Breast epithelium (tissue), 4 donors: ENCODE measurements at regions not wholly inside any gene's neighbourhood (a gene's known extent, or its start where the extent isn't known, plus 50 kb on each side); places are given as distances from the start of the nearest gene placed in this dataset.

Source experiments
- DNase-seq, 2 donors: peaks; one replicate each; pipeline ENCODE4 v3.0.0-alpha.2; 2019; ENCODE audit warnings: low spot score in 2 of 2
- H3K27ac ChIP-seq, 2 donors: fragments of 200-600 bp; sonication (generic) in 1 of 2; one replicate each; pipeline ENCODE4 v1.5.1; 2016 to 2019; ENCODE audit warnings: mild to moderate bottlenecking in 1 of 2
- H3K27me3 ChIP-seq, 2 donors: fragments of 200-600 bp; sonication (generic) in 1 of 2; one replicate each; pipeline versions ENCODE4 v1.5.1 to v1.6.0; 2017 to 2019; ENCODE audit warnings: control low read depth in 1 of 2, mild to moderate bottlenecking in 1 of 2
- H3K36me3 ChIP-seq: fragments of 200-600 bp; one replicate; pipeline ENCODE4 v1.5.1; 2019
- H3K4me1 ChIP-seq, 2 donors: fragments of 200-600 bp; sonication (generic); one replicate each; pipeline ENCODE4 v1.5.1; 2016 to 2019; ENCODE audit warnings: control low read depth in 1 of 2
- H3K4me3 ChIP-seq, 3 donors: fragments of 200-600 bp; sonication (generic); 1 replicate in 2 of 3; 2 replicates in 1 of 3; pipeline ENCODE4 v1.5.1; 2016 to 2019; ENCODE audit warnings: mild to moderate bottlenecking in 3 of 3, moderate library complexity in 2 of 3
- H3K9me3 ChIP-seq, 2 donors: fragments of 200-600 bp; sonication (generic) in 1 of 2; one replicate each; pipeline ENCODE4 v1.5.1; 2016 to 2019; ENCODE audit warnings: control low read depth in 1 of 2
- POLR2A ChIP-seq: fragments of 450-650 bp; IDR thresholded peaks from one replicate; pipeline ENCODE4 v1.6.1; 2016; ENCODE audit warnings: antibody characterized with exemption, mild to moderate bottlenecking, moderate library complexity
- POLR2AphosphoS5 ChIP-seq, 3 donors: sonication (generic); formaldehyde crosslinking; IDR thresholded peaks; one replicate each; pipeline ENCODE4 v1.6.1; 2017; ENCODE audit warnings: antibody characterized with exemption in 3 of 3
- intact Hi-C: fragments of 100-400 bp; cut with DNase I; formaldehyde crosslinking; loops from one replicate; pipeline ENCODE4 v1.15.1; 2023; ENCODE audit warnings: low total_unique reads
- TF ChIP-seq, protein P1 (sequence below), 3 donors: fragments of 450-650 bp; IDR thresholded peaks; one replicate each; pipeline ENCODE4 v1.5.1; 2016 to 2017; ENCODE audit warnings: antibody characterized with exemption in 3 of 3, mild to moderate bottlenecking in 3 of 3, moderate library complexity in 3 of 3

DNA sequence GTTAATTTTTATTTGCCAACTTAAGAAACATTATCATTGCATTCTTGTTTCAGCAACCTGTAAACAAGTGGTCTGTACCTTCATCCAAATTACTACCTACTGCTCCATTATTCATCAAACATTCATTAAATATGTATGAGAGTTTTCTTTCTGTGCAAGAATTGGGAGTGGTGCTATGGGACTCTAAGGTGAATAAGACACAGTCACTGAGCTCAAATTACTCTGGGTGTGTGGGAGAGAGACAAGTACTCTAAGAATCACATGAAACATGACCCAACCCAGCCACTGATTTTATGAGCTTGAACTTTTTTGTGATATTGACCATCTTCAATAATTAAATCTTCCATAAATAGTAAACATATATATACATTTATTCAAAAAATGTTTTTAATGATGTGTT lies 227.2 kb upstream of the TP63 start:
- Histone ChIP-seq H3K4me1 (no peaks in the 10 kb centered on the region), H3K4me3 (no peak overlapping the region), H3K9me3 (no peaks in the 10 kb centered on the region), H3K27me3 (no peaks in the 10 kb centered on the region), H3K27ac (no peak overlapping the region), H3K36me3 (no peaks in the 10 kb centered on the region)
- TF ChIP-seq POLR2AphosphoS5 (IDR thresholded peaks at IDR 0.05) (no peak), POLR2A (no peak)
- TF ChIP-seq, protein P1, sequence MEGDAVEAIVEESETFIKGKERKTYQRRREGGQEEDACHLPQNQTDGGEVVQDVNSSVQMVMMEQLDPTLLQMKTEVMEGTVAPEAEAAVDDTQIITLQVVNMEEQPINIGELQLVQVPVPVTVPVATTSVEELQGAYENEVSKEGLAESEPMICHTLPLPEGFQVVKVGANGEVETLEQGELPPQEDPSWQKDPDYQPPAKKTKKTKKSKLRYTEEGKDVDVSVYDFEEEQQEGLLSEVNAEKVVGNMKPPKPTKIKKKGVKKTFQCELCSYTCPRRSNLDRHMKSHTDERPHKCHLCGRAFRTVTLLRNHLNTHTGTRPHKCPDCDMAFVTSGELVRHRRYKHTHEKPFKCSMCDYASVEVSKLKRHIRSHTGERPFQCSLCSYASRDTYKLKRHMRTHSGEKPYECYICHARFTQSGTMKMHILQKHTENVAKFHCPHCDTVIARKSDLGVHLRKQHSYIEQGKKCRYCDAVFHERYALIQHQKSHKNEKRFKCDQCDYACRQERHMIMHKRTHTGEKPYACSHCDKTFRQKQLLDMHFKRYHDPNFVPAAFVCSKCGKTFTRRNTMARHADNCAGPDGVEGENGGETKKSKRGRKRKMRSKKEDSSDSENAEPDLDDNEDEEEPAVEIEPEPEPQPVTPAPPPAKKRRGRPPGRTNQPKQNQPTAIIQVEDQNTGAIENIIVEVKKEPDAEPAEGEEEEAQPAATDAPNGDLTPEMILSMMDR (IDR thresholded peaks at IDR 0.05): no peak
- DNase-seq: no peak
- intact Hi-C loops: no loop called here

DNA sequence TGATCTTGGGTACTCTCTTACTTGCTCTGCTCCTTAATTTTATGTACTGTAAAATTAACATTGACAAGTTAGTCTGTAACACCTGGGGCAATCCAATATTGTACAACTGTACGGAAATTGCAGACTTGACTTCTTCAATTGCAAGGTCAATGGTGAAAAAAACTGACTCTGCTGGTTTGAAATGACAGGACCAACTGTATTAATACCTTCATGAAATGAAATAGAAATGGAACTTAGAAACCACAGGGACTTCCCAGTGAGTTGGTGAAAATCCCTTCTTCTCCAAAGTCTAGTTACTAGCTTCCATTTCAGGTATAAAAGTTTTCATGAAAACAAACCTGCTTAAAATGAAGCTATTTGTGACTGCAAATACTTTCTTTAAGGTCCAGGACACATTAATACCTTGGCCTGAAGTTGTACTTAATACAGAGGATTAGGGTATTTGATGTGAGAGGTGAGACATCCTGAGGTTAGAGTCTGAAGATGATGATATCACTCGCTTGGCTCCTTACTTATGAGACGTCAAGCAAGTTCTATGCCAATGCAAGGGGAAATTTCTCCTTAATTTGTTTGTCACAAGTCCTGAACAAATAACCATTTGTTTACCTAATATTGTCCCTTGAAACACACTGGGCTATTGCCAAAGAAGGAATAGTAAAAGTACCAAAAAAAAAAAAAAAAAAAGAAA lies 226.2 kb upstream of the TP63 start:
- no peak overlapping the region for H3K27ac ChIP-seq
- H3K4me3 ChIP-seq: no peak overlapping the region
- no peak for DNase-seq
- no peaks in the 10 kb centered on the region for H3K9me3 ChIP-seq
- H3K4me1 ChIP-seq: no peaks in the 10 kb centered on the region
- H3K36me3 ChIP-seq: no peaks in the 10 kb centered on the region
- no peaks in the 10 kb centered on the region for H3K27me3 ChIP-seq
- intact Hi-C loops: no loop called here
- TF ChIP-seq POLR2A (no peak), POLR2AphosphoS5 (IDR thresholded peaks at IDR 0.05) (no peak)
- TF ChIP-seq, protein P1 (IDR thresholded peaks at IDR 0.05): no peak

DNA sequence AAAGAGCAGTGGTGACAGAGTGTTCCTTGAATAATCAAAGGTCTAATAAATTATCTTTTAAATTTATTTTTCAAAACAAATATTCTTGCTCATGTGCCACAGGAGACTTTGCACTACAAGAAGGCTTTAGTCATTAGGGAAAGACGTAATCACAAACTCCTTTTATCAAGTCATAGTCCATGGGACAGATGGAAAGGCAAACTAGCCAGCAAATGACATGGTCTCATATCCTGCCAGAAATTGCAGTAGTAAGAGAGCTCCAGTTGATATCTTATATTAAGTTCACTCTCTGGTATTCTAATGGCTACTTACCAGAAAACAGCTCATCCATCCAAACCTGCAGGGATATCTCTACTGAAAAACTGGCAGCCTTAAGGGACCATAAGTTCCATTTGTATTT lies 225.0 kb upstream of the TP63 start:
- no peak for DNase-seq

DNA sequence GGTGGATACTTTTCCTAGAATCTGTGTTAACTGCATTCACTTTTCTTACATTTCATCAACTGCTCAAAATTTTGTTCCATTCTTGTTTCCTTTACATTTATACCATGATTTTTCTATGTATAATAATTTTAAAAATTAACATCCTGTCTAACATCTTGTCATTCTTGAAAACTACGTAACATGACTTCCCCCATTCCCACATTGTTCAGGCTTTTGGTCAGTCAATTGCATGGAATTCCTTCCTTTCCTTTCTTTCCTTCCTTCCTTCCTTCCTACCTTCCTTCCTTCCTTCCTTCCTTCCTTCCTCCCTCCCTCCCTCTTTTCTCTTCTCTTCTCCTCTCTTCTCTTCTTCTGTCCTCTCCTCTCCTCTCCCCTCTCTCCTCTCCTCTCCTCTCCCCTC lies 220.7 kb upstream of the TP63 start:
- Histone ChIP-seq H3K9me3 (no peaks in the 10 kb centered on the region), H3K27me3 (no peaks in the 10 kb centered on the region), H3K27ac (no peak overlapping the region), H3K4me1 (no peaks in the 10 kb centered on the region), H3K36me3 (no peaks in the 10 kb centered on the region), H3K4me3 (no peak overlapping the region)
- DNase-seq: no peak
- intact Hi-C loops: no loop called here
- no peak for TF ChIP-seq POLR2AphosphoS5 (IDR thresholded peaks at IDR 0.05)

More for the DNA sequence above, 225.0 kb upstream of the TP63 start:
- Histone ChIP-seq H3K27ac (no peak overlapping the region), H3K27me3 (no peaks in the 10 kb centered on the region), H3K4me1 (no peaks in the 10 kb centered on the region), H3K9me3 (no peaks in the 10 kb centered on the region), H3K36me3 (no peaks in the 10 kb centered on the region), H3K4me3 (no peak overlapping the region)
- intact Hi-C loops: no loop called here
- TF ChIP-seq, protein P1 (IDR thresholded peaks at IDR 0.05): no peak
- TF ChIP-seq POLR2AphosphoS5 (IDR thresholded peaks at IDR 0.05) (no peak), POLR2A (no peak)

DNA sequence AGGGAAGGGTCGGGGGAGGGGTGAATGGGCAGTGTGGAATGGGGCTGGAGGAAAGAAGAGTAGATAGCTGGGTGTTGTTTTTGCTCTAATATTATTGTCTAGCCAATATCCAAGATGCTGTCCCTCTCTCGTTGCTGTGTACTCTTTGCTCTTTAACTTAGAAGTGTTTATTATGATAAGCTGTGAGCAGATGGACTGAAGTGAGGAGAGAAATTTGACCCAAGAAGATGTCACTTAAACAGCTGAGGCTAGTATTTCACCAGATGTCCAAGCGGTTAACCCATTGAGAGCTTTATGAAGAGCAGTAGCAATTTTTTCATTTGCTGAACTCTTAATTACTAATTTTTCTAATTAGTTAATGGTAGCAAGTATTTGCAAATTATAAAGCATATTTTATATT lies 212.2 kb upstream of the TP63 start:
- TF ChIP-seq POLR2A: no peak
- TF ChIP-seq, protein P1 (IDR thresholded peaks at IDR 0.05): no peak
- no peak for TF ChIP-seq POLR2AphosphoS5 (IDR thresholded peaks at IDR 0.05)

More for the DNA sequence above, 212.2 kb upstream of the TP63 start:
- no peak overlapping the region for H3K27ac ChIP-seq
- no peak for DNase-seq
- H3K4me3 ChIP-seq: no peak overlapping the region
- intact Hi-C loops: no loop called here
- H3K4me1 ChIP-seq: no peaks in the 10 kb centered on the region
- no peaks in the 10 kb centered on the region for H3K36me3 ChIP-seq
- H3K9me3 ChIP-seq: no peaks in the 10 kb centered on the region
- H3K27me3 ChIP-seq: no peaks in the 10 kb centered on the region
